ENCODE measurements at regions not wholly inside any gene's neighbourhood (a gene's known extent, or its start where the extent isn't known, plus 50 kb on each side); places are given as distances from the start of the nearest gene placed in this dataset.

GRCh38 chr13:108575430-108575829, 54.0 kb upstream of the MYO16 start:
- Histone ChIP-seq H3K36me3 (ENCODE audit: control insufficient read depth in 1 of 2, insufficient read depth in 2 of 2, low read length in 2 of 2) (no peaks in the 10 kb centered on the region), H3K4me3 (ENCODE audit: low read depth in 1 of 2, low read length in 2 of 2) (no peak overlapping the region), H3K27me3 (ENCODE audit: low read depth, low read length) (no peaks in the 10 kb centered on the region), H3K4me1 (ENCODE audit: control insufficient read depth in 1 of 2, insufficient read depth in 2 of 2, low read length in 2 of 2) (no peaks in the 10 kb centered on the region), H3K27ac (ENCODE audit: low read length) (no peak overlapping the region), H3K9me3 (ENCODE audit: control insufficient read depth in 1 of 2, low read length in 2 of 2) (no peaks in the 10 kb centered on the region)
